ENCODE measurements at regions not wholly inside any gene's neighbourhood (a gene's known extent, or its start where the extent isn't known, plus 50 kb on each side); places are given as distances from the start of the nearest gene placed in this dataset.

DNA sequence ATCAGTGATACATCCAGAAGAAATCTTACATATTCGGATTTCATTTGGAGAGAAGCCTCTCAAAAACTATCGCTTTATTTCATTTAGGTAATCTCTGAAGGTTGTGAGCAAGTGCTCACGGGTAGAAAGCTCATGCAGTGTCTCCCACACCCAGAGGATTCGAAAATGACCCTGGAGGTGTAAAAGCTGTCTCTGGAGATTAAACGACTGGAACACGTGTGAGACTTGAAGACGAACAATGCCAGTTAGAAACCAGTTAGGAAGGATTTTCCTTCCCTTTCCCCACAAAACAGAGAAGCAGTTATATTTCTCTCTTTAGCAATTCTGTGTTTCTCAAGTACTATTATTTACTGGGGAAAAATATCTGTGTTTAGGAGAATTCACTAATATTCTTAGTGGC is 92.5 kb upstream of the CD55 start:
- no peaks in the 10 kb centered on the region for H3K4me1 ChIP-seq
- TF ChIP-seq, protein P1, sequence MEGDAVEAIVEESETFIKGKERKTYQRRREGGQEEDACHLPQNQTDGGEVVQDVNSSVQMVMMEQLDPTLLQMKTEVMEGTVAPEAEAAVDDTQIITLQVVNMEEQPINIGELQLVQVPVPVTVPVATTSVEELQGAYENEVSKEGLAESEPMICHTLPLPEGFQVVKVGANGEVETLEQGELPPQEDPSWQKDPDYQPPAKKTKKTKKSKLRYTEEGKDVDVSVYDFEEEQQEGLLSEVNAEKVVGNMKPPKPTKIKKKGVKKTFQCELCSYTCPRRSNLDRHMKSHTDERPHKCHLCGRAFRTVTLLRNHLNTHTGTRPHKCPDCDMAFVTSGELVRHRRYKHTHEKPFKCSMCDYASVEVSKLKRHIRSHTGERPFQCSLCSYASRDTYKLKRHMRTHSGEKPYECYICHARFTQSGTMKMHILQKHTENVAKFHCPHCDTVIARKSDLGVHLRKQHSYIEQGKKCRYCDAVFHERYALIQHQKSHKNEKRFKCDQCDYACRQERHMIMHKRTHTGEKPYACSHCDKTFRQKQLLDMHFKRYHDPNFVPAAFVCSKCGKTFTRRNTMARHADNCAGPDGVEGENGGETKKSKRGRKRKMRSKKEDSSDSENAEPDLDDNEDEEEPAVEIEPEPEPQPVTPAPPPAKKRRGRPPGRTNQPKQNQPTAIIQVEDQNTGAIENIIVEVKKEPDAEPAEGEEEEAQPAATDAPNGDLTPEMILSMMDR (IDR thresholded peaks at IDR 0.05 in 8 of 11, conservative IDR thresholded peaks at IDR 0.05 in 3 of 11): no peak
- no peak for TF ChIP-seq POLR2A (IDR thresholded peaks at IDR 0.05)
- TF ChIP-seq POLR2AphosphoS5 (IDR thresholded peaks at IDR 0.05): no peak
- no peak overlapping the region for H3K27ac ChIP-seq
- H3K36me3 ChIP-seq: no peaks in the 10 kb centered on the region
- no peak overlapping the region for H3K4me3 ChIP-seq
- 88 to 95% (median 90%) methylated on average over 7 of the region's 7 CpGs for WGBS, 5 donors
- H3K27me3 ChIP-seq (replicated peaks in 1 of 7): no peaks in the 10 kb centered on the region
- intact Hi-C loops (cut with DNase I; ENCODE audit: low total_unique reads): no loop called here
- no peak for DNase-seq
- no peaks in the 10 kb centered on the region for H3K9me3 ChIP-seq

GRCh38 chr1:207230441-207230840 is 91.0 kb upstream of the CD55 start:
- Histone ChIP-seq H3K27ac (no peak overlapping the region), H3K36me3 (no peaks in the 10 kb centered on the region), H3K4me3 (no peak overlapping the region), H3K4me1 (no peaks in the 10 kb centered on the region), H3K9me3 (no peaks in the 10 kb centered on the region), H3K27me3 (replicated peaks in 1 of 7) (no peaks in the 10 kb centered on the region)
- 68 to 74% (median 68%) methylated on average over 4 of the region's 4 CpGs for WGBS, 5 donors
- TF ChIP-seq POLR2A (IDR thresholded peaks at IDR 0.05): no peak
- TF ChIP-seq POLR2AphosphoS5 (IDR thresholded peaks at IDR 0.05): no peak
- intact Hi-C loops (cut with DNase I; ENCODE audit: low total_unique reads): no loop called here
- no peak for DNase-seq

DNA sequence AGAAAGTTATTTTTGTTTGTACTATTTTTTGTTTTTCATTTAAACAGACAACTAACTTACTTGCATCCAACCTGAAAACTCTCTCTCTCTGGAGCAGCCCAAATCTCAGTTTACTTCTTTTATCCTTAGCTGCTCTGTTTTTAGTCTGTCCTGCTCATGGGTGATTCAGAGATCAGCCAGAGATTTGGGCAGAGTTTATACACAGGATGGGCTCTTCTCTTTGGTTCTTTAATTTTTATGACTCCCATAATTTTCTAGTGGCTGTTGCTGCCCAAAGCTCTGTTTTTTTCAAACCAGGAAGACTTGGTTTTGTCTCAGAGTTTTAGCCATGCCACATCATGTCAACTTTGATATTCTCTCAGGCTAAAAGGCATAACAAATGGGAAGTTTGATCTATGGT is 86.8 kb upstream of the CD55 start:
- Histone ChIP-seq H3K27ac (no peak overlapping the region), H3K4me1 (no peaks in the 10 kb centered on the region), H3K4me3 (no peak overlapping the region), H3K36me3 (no peaks in the 10 kb centered on the region), H3K9me3 (no peaks in the 10 kb centered on the region), H3K27me3 (replicated peaks in 1 of 7) (no peaks in the 10 kb centered on the region)
- intact Hi-C loops (cut with DNase I; ENCODE audit: low total_unique reads): no loop called here
- TF ChIP-seq POLR2AphosphoS5 (IDR thresholded peaks at IDR 0.05) (no peak), POLR2A (IDR thresholded peaks at IDR 0.05) (no peak)
- TF ChIP-seq, protein P1 (IDR thresholded peaks at IDR 0.05 in 8 of 11, conservative IDR thresholded peaks at IDR 0.05 in 3 of 11): no peak
- no peak for DNase-seq

- no peaks in the 10 kb centered on the region for H3K27me3 ChIP-seq (replicated peaks in 1 of 7)
- intact Hi-C loops (cut with DNase I; ENCODE audit: low total_unique reads): no loop called here
- no peaks in the 10 kb centered on the region for H3K9me3 ChIP-seq
- H3K4me3 ChIP-seq: no peak overlapping the region
- peaks cover 0 to 7% (median 2%) of the 10 kb centered on the region in 6 donors for H3K4me1 ChIP-seq
- no peak overlapping the region for H3K27ac ChIP-seq
- no peaks in the 10 kb centered on the region for H3K36me3 ChIP-seq
- DNase-seq: no peak
- 80 to 96% (median 90%) methylated on average over 2 of the region's 2 CpGs for WGBS, 5 donors
- TF ChIP-seq POLR2A (IDR thresholded peaks at IDR 0.05): no peak
- TF ChIP-seq, protein P1 (IDR thresholded peaks at IDR 0.05 in 8 of 11, conservative IDR thresholded peaks at IDR 0.05 in 3 of 11): no peak
- no peak for TF ChIP-seq POLR2AphosphoS5 (IDR thresholded peaks at IDR 0.05)
These were observed 81.6 kb upstream of the CD55 start for GRCh38 chr1:207239874-207240273.
